GM18519 (cell line): ENCODE measurements at regions not wholly inside any gene's neighbourhood (a gene's known extent, or its start where the extent isn't known, plus 50 kb on each side); places are given as distances from the start of the nearest gene placed in this dataset.

ENCODE experiments used
- ATAC-seq: cut with Tn5 transposase; IDR thresholded peaks from one replicate; pipeline ENCODE4 v1.9.1; 2021; ENCODE audit warnings: mild to moderate bottlenecking, moderate library complexity; ENCODE audit not compliant: unreplicated experiment, low FRiP score

DNA sequence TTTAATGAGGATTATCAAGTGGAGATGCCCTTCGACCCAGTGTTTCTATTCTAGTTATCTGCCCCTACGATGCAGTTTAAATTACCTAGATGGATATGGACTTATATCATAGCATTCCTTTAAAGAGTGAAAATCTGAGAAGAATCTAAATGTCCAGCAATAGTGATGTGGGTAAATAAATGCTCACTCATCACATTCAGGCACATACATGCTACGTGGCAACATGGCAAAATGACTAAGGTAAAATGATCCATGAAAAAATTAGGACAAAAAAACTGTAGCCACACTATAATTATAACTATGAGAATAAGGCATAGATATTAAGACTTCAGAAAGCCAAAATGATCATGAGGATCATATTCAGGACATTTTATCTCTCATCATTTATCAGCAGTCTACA is 82.4 kb upstream of the PDE1C start:
- no peak for ATAC-seq

GRCh38 chr7:32150589-32150988 is 80.4 kb upstream of the PDE1C start:
- ATAC-seq = no peak

GRCh38 chr7:32150039-32150438 is 79.8 kb upstream of the PDE1C start:
- ATAC-seq = no peak

DNA sequence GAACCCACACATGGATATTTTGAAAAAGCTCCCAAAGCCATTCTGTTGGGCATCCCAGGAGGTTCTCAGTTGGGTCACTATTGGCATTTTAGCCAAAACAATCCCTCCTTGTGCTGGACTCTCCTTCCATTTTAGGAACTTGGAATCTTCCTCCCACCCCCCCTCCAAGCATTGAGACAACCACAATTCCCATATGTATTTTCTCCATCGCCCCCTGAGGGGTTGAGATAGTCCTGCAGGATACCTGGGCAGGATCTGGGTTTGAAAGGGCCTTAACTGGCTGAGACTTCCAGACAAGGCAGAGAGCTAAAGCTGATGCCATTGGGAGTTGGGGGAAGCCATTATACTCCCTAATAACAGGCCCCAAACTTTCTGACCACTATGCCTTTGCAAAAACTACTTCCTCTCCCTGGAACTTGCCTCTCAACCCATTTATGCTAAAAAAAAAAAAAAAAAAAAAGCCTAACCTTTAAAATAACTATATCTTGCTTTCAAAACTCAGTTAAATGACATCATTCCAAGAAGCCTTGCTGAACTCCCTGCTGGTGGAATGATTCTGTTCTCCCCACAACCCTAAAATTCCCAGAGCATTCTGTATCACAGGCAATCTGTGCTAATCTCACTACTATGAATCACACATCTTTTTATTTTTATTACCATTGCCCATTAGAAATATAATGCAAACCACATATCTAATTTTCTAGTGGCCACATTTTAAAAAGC is 77.5 kb upstream of the PDE1C start:
- ATAC-seq = no peak

DNA sequence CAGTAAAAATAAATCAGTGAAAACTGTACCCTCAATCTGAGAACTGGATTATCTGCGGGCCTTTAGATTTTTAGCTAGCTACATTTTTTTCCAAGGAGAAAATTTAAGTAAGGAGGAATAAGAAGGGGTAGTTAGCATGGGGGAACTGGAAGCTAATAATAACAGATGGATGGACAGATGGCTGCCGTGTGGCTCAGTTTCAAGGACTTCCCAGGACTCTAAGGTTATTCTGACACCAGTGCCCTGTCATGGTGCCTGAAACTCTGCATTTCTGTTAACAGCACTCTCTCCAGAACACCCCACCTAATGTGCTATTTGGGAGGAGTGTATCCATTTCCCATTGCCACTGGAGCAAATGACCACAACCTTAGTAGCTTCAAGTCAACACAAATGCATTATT is 75.7 kb upstream of the PDE1C start:
- ATAC-seq = no peak

DNA sequence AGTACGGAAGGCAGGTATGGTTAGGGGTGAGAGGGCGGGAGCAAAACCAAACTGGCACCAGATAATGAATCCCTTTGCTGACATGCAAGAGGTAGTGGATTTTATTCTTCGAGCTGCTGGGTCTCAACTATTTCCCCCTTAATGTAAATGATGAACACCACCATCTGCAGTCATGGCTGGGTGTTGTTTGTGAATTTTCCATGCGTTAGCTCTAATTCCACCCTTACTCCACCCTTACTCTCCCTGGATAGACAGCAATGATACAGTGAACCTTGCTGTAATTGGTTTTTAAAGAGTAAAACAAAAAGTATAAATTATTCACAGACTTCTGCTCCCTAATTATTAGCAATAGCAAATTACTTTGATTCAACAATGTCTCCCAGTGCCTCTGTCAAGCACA is 74.5 kb upstream of the PDE1C start:
- ATAC-seq = no peak

DNA sequence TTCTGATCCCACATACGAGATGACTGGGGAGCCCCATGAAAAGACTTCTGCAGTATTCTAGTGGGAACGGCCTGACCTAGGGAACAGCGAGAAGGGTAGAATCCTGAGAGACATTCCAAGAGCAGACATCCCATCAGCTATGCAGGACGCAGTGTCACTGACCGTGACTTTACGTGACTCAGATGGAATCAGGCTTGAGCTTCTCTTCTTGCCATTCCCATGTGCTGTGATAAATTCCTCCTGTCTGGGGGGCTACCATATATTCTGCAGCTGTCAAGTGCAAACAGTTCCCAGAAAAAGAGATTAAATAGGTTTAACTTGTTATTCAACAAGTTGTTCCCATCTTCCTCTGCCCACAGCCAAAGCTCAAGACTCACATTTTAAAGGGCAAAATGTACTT is 73.1 kb upstream of the PDE1C start:
- ATAC-seq = no peak

GRCh38 chr7:32142649-32143048 is 72.4 kb upstream of the PDE1C start:
- ATAC-seq = no peak

GRCh38 chr7:32140210-32140939 is 70.2 kb upstream of the PDE1C start:
- no peak for ATAC-seq

- no peak for ATAC-seq
Observed at GRCh38 chr7:32137059-32137458, 66.9 kb upstream of the PDE1C start.

DNA sequence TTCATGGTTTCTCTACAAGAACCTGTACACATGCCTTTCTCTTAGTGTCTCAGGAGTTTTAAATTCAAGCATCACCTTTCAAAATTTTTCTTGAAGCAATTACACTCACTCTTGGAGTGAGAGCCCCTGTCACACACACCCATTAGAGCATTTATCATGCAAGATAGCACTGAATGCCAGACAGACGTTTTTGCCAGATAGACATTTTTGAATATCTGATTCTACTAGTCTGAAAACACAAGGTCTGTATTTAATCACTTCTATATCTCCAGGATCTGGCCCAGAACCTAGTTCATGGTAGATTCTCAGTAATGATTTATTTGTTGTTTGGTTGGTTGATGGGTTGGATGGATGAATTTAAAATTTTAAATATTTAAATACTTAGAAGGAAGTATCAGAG is 60.9 kb upstream of the PDE1C start:
- no peak for ATAC-seq

DNA sequence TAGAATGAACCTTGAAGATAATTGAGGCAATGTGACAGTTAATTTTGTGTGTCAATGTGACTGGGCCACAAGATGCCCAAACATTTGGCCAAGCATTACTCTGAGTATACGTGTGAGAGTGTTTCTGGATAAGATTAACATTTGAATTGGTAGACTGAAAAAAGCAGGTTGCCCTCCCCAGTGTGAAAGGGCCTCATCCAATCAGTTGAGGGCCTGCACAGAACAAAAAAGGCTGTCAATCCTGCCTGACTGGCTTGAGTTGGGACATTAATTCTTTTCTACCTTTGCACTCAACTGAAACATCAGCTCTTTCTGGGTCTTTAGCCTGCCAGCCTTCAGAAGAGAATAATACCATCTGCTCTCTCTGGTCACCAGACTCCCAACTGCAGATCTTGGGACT is 56.6 kb upstream of the PDE1C start:
- ATAC-seq = no peak
